Heart left ventricle (tissue), 13 donors: ENCODE measurements at regions not wholly inside any gene's neighbourhood (a gene's known extent, or its start where the extent isn't known, plus 50 kb on each side); places are given as distances from the start of the nearest gene placed in this dataset.

Experiments used
- CTCF ChIP-seq, 12 donors: fragments of 200-600 bp; sonication (generic) in 4 of 12; IDR thresholded peaks; one replicate each; pipeline versions ENCODE4 v1.5.0 to v1.8.0; 2018 to 2022; ENCODE audit warnings: antibody characterized with exemption in 12 of 12, mild to moderate bottlenecking in 5 of 12
- POLR2A ChIP-seq, 2 donors: fragments of 450-650 bp; IDR thresholded peaks; one replicate each; pipeline ENCODE4 v1.6.1; 2017; ENCODE audit warnings: antibody characterized with exemption in 2 of 2, mild to moderate bottlenecking in 2 of 2, moderate library complexity in 2 of 2
- donor health status: ischemic (EF 13 %, LVEDD 7.1; RV severe dilation, severe dysfunction).
- donor health status: DM: no; HTN: yes; CAD: no.
- donor health status: DM: no; HTN: no; CAD: no.
- donor health status: ischemic (EF 25% LVEDD 6.9; RV normal size, moderate dysfunction).
- donor health status: ischemic (EF 25% LVEDD 5.7; RV mildly dilated, moderate dysfunction).
- donor health status: ischemic (EF 35%, LVEDD 5.7; RV mildly dilated, moderate dysfunction).
- donor health status: nonischemic (EF 11% LVEDD 7.7; RV severe dilation, severe dysfunction).
- donor health status: DM: yes; HTN: yes; CAD: no.
- donor health status: PGD.
- donor health status: ischemic (EF 29% LVEDD 5.4; RV normal size, mild dysfunction).
- donor health status: nonischemic (EF 23%, LVEDD 6.1; RV moderate dilation, normal function).

DNA sequence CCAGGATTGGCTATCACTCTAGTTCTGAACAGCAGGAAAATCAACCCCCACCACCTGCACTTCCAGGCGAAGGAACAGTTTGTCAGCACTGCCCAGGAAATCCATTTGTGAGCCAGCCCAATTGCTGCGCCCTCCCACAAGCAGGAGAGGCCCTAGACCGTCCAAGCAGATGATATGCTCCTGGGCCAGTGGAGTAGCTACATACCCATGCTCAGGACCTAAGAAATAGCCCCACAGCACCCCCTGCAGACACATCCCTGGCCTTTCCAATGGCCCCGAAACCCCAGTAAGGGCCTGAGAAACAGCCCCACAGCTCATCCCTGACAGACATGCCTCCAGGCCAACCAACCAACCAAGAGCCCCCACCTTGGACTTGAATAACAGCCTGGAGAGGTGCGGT is 111.5 kb upstream of the ZC3H11B start:
- TF ChIP-seq CTCF (IDR thresholded peaks at IDR 0.05) (no peak), POLR2A (IDR thresholded peaks at IDR 0.05) (no peak)
